ENCODE measurements at regions not wholly inside any gene's neighbourhood (a gene's known extent, or its start where the extent isn't known, plus 50 kb on each side); places are given as distances from the start of the nearest gene placed in this dataset.

DNA sequence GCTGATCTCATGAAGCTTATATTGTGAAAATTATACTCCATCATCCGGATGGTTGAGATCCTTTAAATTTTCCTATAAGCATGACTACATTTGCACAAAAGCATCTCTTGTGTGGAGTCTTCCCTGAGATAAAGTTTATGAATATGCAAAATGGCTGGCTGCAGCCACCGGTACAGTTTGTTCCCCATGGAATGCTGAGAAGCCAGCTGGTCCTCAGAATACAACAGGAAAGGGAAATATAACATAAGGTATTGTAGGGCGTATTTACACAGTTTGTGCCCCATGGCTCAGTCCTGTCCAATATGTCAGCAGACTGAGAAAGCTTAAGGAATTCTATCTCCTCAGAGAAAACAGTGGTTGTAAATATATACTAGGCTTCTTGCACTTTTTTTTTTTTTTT, 468.6 kb downstream of the CNTN6 start:
- Histone ChIP-seq H3K4me3 (no peak overlapping the region), H3K9me3 (replicated peaks in 1 of 3) (no peaks in the 10 kb centered on the region), H3K27ac (no peak overlapping the region), H3K27me3 (no peaks in the 10 kb centered on the region), H3K4me1 (replicated peaks in 1 of 2) (no peaks in the 10 kb centered on the region), H3K36me3 (replicated peaks in 1 of 2) (no peaks in the 10 kb centered on the region)
- WGBS, 4 donors: 79 to 84% (median 81%) methylated on average over 3 of the region's 3 CpGs
- intact Hi-C loops (cut with DNase I): no loop called here
- no peak for DNase-seq
- TF ChIP-seq CTCF (IDR thresholded peaks at IDR 0.05) (no peak), POLR2A (IDR thresholded peaks at IDR 0.05) (no peak)

GRCh38 chr3:1571736-1572135, 478.9 kb downstream of the CNTN6 start:
- H3K4me3 ChIP-seq: no peak overlapping the region
- H3K4me1 ChIP-seq (replicated peaks in 1 of 2): no peaks in the 10 kb centered on the region
- no peak for DNase-seq
- no peak for TF ChIP-seq CTCF (IDR thresholded peaks at IDR 0.05)
- no peak for TF ChIP-seq POLR2A (IDR thresholded peaks at IDR 0.05)
- H3K36me3 ChIP-seq (replicated peaks in 1 of 2): no peaks in the 10 kb centered on the region
- intact Hi-C loops (cut with DNase I): no loop called here
- no peak overlapping the region for H3K27ac ChIP-seq
- no peaks in the 10 kb centered on the region for H3K27me3 ChIP-seq
- H3K9me3 ChIP-seq (replicated peaks in 1 of 3): no peaks in the 10 kb centered on the region

DNA sequence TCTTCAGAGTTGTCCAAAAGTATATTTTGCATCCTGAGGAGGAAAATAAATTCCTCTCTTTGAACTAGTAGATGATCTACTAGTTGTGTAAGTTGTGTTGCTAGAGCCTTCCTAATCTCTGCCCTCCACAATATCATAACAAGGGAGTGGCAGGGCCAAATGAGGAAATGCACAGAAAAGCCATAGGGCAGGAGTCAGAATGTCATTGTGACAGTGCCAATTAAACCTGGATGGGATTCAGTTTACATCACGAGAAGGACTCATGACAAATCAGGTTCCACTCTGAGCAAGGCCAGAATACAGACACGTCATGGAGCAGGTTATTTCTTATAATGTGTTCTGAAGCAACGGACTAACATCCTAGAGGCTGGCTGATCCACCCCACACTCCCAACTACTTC, 483.2 kb downstream of the CNTN6 start:
- no peak for TF ChIP-seq CTCF (IDR thresholded peaks at IDR 0.05)
- no peak for TF ChIP-seq POLR2A (IDR thresholded peaks at IDR 0.05)
- intact Hi-C loops (cut with DNase I): no loop called here
- 59 to 76% (median 75%) methylated on average over 3 of the region's 3 CpGs for WGBS, 4 donors
- Histone ChIP-seq H3K4me3 (no peak overlapping the region), H3K9me3 (replicated peaks in 1 of 3) (no peaks in the 10 kb centered on the region), H3K36me3 (replicated peaks in 1 of 2) (no peaks in the 10 kb centered on the region), H3K27me3 (no peaks in the 10 kb centered on the region), H3K4me1 (replicated peaks in 1 of 2) (no peaks in the 10 kb centered on the region), H3K27ac (no peak overlapping the region)
- DNase-seq: no peak

- H3K4me1 ChIP-seq (replicated peaks in 1 of 2): no peaks in the 10 kb centered on the region
- H3K36me3 ChIP-seq (replicated peaks in 1 of 2): no peaks in the 10 kb centered on the region
- no peak overlapping the region for H3K27ac ChIP-seq
- TF ChIP-seq POLR2A (IDR thresholded peaks at IDR 0.05): no peak
- TF ChIP-seq CTCF (IDR thresholded peaks at IDR 0.05): no peak
- WGBS, 4 donors: 44 to 56% (median 50%) methylated on average over 6 of the region's 6 CpGs
- no peaks in the 10 kb centered on the region for H3K9me3 ChIP-seq (replicated peaks in 1 of 3)
- DNase-seq: no peak
- no peaks in the 10 kb centered on the region for H3K27me3 ChIP-seq
- intact Hi-C loops (cut with DNase I): no loop called here
- no peak overlapping the region for H3K4me3 ChIP-seq
Measured at GRCh38 chr3:1578124-1578806, 485.4 kb downstream of the CNTN6 start.

Measured in adrenal gland (tissue), 9 donors.